PC-3 (cell line): ENCODE measurements at regions not wholly inside any gene's neighbourhood (a gene's known extent, or its start where the extent isn't known, plus 50 kb on each side); places are given as distances from the start of the nearest gene placed in this dataset.

Experiments
- EZH2 ChIP-seq: fragments of 300-600 bp; sonication (generic); IDR thresholded peaks from one replicate; pipeline ENCODE4 v1.6.1; 2017; ENCODE audit warnings: antibody characterized with exemption, mild to moderate bottlenecking, low read length; ENCODE audit not compliant: unreplicated experiment
- TF ChIP-seq, protein P1 (sequence below): fragments of 300-600 bp; sonication (generic); conservative IDR thresholded peaks from 2 replicates; pipeline ENCODE4 v1.5.1; 2017; ENCODE audit warnings: antibody characterized with exemption, low read depth, mild to moderate bottlenecking, low read length

DNA sequence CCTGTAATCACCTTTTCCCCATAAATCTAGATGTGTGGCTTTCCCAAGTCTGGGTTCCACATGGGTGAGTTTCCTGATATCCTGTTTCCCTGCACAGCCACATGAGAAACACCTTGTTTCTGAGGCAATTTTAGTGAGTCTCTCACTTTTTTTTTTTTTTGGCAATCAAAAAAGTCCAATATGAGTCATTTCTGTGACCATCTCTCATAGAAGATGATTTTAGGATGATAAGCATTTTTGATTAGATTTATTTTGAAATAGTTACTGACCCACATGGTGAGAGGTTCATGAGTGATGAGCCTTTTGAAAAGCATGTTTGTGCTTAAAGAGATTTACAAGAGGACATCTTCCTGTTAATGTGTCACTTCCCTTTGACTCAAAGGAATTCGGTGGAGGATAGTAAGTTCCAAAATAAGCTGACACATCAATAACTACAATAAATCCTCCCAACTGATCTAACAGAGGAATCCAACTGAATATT lies 464.0 kb downstream of the INHBA start:
- TF ChIP-seq, protein P1, sequence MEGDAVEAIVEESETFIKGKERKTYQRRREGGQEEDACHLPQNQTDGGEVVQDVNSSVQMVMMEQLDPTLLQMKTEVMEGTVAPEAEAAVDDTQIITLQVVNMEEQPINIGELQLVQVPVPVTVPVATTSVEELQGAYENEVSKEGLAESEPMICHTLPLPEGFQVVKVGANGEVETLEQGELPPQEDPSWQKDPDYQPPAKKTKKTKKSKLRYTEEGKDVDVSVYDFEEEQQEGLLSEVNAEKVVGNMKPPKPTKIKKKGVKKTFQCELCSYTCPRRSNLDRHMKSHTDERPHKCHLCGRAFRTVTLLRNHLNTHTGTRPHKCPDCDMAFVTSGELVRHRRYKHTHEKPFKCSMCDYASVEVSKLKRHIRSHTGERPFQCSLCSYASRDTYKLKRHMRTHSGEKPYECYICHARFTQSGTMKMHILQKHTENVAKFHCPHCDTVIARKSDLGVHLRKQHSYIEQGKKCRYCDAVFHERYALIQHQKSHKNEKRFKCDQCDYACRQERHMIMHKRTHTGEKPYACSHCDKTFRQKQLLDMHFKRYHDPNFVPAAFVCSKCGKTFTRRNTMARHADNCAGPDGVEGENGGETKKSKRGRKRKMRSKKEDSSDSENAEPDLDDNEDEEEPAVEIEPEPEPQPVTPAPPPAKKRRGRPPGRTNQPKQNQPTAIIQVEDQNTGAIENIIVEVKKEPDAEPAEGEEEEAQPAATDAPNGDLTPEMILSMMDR = no peak
- no peak for TF ChIP-seq EZH2
